UCSD-AML1 (cell line): ENCODE measurements at regions not wholly inside any gene's neighbourhood (a gene's known extent, or its start where the extent isn't known, plus 50 kb on each side); places are given as distances from the start of the nearest gene placed in this dataset.
"Not testable (repeated sequence)": the region's sequence is repeated elsewhere in the genome, so short reads cannot be mapped to it uniquely, and the experiment has no call there.

Source experiments
- DNase-seq: peaks from one replicate; lab custom pipeline; 2025; ENCODE audit not compliant: unreplicated experiment; lab: John Stamatoyannopoulos, UW

DNA sequence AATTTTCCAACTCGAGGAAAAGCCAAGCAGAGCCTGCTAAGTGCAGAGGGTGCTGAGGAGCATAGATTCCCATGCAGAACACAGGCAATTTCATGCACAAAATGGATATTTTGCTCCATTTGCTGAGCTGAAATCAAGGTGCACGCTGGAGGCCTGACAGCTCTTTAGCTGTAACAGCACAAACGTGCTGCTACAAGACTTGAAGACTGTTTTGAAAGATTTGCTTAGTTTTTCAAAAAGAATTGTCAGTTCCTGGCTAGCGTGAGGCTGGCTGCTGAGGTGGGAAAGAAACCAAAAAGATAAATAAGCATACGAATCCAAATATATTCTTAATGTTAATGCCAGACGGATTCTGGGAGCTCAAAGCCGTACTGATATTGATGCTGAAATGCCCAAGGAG lies 309.0 kb upstream of the MAF start:
- no peak for DNase-seq

GRCh38 chr16:79903471-79903870 lies 302.9 kb upstream of the MAF start:
- DNase-seq = no peak

DNA sequence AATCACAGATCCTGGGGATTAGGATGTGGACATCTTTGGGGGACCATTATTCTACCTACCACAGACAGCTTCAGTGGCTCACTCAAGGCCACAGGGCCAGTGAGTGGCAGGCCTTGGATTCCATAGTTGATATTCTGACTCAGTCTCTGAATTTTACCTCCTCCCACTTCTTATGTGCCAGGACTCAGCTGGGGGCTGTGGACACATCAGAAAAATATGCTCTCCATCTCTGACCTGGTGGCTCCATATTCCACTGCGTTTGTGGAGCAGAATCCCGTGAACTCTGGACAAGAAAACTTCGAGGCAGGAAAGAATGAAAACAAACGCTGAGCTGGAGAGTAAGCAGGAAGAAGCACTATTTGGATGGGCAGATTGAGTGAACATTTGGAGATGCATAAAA lies 301.8 kb upstream of the MAF start:
- no peak for DNase-seq

DNA sequence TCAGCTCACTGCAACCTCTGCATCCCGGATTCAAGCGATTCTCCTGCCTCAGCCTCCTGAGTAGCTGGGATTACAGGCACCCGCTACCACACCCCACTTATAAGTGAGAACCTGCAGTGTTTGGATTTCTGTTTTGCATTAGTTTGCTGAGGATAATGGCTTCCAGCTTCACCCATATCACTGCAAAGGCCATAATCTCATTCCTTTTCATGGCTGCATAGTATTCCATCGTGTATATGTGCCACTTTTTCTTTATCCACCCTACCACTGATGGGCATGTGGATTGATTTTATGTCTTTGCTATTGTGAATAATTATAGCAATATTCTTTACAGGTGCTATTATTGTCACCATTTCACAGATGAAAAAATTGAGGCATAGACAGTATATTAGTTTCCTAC lies 301.0 kb upstream of the MAF start:
- DNase-seq = no peak

- DNase-seq = no peak
Observed at GRCh38 chr16:79899716-79900115, 299.2 kb upstream of the MAF start.

DNA sequence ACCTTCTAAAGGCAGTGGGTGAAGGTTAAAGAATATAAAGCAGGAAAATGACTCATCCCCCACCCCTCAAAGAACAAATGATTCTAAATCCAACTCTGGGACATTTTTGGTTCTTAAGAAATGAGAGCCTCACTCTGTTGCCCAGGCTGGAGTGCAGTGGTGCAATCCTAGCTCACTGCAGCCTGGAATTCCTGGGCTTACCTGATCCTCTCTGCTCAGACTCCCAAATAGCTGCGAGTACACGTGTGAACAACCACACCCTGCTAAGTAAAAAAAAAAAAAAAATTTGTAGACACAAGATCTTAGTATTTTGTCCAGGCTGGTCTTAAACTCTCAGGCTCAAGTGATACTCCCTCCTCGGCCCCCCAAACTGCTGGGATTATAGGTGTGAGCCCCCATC lies 298.8 kb upstream of the MAF start:
- no peak for DNase-seq

- DNase-seq = no peak
Observed at GRCh38 chr16:79898703-79899102, 298.2 kb upstream of the MAF start.

DNA sequence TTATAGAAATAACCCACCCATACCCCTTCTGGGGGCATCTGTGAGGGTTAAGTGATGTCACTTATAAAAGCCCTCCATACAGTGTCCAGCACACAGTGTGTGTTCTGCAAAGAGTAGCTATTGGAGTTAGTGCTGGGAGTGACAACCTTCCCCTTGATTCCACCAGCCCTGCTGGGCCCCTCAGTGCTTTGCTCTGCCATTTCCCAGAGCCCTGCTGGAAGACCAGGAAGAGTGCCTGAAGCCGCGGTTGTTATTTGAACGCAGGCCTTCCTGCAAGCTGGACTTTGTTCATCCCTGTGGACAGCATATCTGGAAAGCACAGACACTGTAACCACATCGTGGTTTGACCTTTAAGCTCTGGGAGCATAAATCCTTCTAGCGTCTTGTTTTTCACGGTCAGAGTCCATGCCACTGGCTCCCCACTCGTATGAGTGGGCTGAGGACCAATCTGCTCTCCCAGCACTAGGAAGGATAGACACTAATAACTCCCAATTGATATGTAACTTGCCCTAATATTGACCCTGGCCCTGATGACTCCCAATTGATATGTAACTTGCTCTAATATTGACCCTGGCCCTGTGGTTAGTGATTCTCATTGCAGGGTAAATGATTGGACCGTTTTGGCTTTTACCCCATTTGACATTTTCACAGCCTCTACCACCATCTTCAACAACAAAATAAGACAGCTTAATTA lies 297.1 kb upstream of the MAF start:
- no peak for DNase-seq

- no peak for DNase-seq
Observed at GRCh38 chr16:79897104-79897452, 296.5 kb upstream of the MAF start.

- DNase-seq = no peak
Observed at GRCh38 chr16:79895917-79896203, 295.3 kb upstream of the MAF start.

- DNase-seq = no peak
Observed at GRCh38 chr16:79895053-79895916, 294.7 kb upstream of the MAF start.

GRCh38 chr16:79893445-79893844 lies 292.9 kb upstream of the MAF start:
- DNase-seq = no peak

GRCh38 chr16:79892278-79892677 lies 291.7 kb upstream of the MAF start:
- no peak for DNase-seq

DNA sequence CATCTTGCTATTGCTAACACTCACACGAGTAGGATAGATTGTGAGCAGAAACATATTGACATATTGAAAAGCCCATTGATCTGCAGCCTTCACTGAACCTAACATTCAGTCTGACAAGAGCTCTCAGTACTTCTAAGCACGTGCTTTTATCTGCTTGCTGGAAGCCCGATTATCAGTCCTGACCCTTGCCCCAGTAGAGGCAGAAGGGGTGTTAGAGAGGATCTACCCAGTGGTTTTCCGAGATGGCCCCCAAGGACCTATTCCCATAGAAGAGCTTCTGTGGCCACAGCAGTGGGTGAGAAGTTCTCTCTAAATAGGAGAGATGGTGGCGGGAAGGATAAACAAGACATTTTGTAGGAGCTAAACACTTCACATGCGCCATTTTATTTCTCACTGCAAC lies 290.9 kb upstream of the MAF start:
- no peak for DNase-seq

GRCh38 chr16:79887541-79888540 lies 287.3 kb upstream of the MAF start:
- DNase-seq = no peak

GRCh38 chr16:79885320-79885719 lies 284.8 kb upstream of the MAF start:
- no peak for DNase-seq

DNA sequence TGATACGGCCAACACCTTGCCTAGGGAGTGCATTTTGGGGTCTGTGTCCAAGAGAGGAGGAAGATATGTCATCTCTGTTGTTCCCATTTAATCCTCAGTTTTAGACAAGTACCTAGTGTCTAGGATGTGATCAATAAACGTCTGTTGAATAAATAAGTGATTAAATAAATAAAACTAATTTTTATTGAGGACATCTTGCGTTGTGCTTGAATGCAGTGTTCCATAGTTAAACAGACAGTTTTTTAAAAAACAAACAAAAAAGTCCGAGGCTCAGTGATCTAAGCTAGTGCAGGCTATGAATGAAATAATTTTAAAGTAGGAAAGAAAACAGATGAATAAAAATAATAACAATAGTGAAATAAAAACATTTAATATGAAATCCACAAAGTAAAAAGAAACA lies 283.0 kb upstream of the MAF start:
- no peak for DNase-seq

DNA sequence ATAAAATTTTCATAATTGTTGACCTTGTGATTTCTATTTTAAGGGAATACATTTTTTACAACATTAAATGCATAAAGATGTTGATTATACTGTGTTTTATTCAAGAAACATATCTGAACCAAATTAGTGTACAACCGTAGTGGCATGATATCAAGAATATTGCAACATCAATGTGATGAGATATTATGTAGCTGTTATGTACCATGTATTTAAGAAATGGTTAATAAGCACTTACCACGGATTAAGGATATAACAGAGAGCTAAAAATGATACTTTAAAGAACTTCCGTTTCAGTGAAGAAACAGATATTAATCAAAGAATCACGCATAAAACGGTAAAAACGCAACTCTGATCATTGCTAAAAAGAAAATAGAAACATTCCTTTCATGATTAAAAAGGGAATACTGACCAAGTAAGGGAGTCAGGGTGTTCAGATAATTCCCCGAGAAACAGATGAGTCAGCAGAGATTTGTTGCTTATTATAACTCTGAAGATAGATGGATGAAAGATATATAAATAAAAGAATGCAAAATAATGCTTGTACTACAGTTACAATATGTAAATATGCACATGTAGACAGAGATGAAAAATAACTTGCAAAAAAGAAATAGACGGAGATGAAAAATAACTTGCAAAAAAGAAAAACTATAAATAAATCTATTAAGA lies 281.9 kb upstream of the MAF start:
- no peak for DNase-seq

GRCh38 chr16:79881107-79881506 lies 280.6 kb upstream of the MAF start:
- DNase-seq = not testable (repeated sequence)

GRCh38 chr16:79876332-79876730 lies 275.8 kb upstream of the MAF start:
- no peak for DNase-seq

DNA sequence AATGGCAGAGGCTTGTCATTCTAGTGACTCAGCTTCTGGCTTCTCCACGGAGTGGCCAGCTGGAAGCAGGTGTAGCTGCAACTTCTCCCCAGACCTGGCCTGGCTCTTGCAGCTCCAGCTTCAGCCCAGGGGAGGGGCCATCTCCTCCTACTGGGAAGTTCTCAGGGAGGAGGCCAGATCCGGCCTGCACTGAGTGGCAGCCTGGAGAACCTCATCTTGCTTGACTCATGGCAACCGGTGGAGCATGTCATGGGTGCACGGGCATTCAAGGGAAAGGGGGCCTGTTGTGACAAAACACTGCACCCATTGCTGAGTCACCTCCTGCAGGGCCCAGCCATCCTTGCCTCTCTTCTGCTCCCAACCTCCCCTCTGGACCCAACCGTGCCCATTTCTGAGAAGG lies 273.9 kb upstream of the MAF start:
- no peak for DNase-seq
